ENCODE measurements at regions not wholly inside any gene's neighbourhood (a gene's known extent, or its start where the extent isn't known, plus 50 kb on each side); places are given as distances from the start of the nearest gene placed in this dataset.
"Not testable (repeated sequence)": the region's sequence is repeated elsewhere in the genome, so short reads cannot be mapped to it uniquely, and the experiment has no call there.

- no peak for DNase-seq
- intact Hi-C loops (cut with DNase I), result loop anchor here in 1 of 2 donors (10.0 kb wide), 1 partner anchor 64 kb away; no protein-coding TSS in a partner anchor
- ATAC-seq, result no peak
Measured at GRCh38 chr3:107458871-107459270, 63.9 kb upstream of the BBX start.

GRCh38 chr3:107461721-107462120 lies 61.0 kb upstream of the BBX start:
- intact Hi-C loops (cut with DNase I), result no loop called here
- DNase-seq (no peak), ATAC-seq (no peak)

DNA sequence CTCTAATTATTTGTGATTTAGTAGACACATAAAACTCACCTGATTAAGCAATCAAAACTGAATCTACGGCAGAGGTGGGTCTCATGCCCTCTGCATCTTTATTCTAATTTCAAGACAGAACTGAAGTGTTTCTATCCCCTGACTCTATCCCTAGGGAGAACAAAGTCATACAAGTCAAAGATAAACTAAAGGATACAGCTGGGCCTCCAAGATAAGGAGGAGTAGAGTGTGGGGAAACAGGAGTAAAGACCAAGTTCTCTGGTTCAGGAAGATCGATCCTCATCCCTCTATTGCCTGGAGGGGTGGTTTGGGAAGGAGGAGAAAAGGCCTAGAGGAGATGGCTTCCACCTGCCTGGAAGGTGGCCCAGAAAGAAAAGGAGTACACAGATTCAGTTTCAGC lies 58.7 kb upstream of the BBX start:
- intact Hi-C loops (cut with DNase I), result no loop called here
- DNase-seq, result no peak
- ATAC-seq, result no peak

GRCh38 chr3:107465064-107465631 lies 57.6 kb upstream of the BBX start:
- ATAC-seq, result no peak
- intact Hi-C loops (cut with DNase I), result no loop called here
- no peak for DNase-seq

DNA sequence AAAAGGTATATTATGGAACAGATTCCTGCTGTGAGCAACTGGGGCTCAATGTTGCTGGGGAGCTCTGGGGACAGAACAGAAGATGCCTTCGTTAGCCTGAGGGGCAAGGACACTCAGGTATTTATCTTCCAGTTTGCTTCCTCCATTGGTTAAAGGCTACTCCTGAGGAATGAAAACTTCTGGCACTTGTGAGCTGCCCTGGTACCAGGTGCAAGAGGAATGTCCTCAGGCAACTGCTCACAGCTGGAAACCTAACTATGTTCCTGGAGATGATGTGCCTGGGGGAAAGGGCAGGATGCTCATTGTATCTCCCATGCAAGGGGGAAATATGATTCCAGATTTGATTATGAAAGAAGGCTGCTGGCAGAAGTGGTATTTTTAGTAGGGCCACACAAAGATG lies 54.0 kb upstream of the BBX start:
- intact Hi-C loops (cut with DNase I), result no loop called here
- no peak for ATAC-seq
- DNase-seq, result no peak

- intact Hi-C loops (cut with DNase I); ATAC-seq: not testable (repeated sequence)
- peak; percentile 18 for DNase-seq
Measured at GRCh38 chr3:107470496-107470895, 52.3 kb upstream of the BBX start.

All from left cardiac atrium (tissue), 4 donors.